Panc1 (cell line): ENCODE measurements at regions not wholly inside any gene's neighbourhood (a gene's known extent, or its start where the extent isn't known, plus 50 kb on each side); places are given as distances from the start of the nearest gene placed in this dataset.

Experiments used
- ATAC-seq: fragments of 200-7000 bp; cut with Tn5 transposase; 2 replicates; pipeline ENCODE4 v1.9.1; 2020; ENCODE audit warnings: mild to moderate bottlenecking, moderate library complexity
- BruUV-seq: library from RNA; stranded (reverse); fragments of 400-500 nt; replicated peaks from 2 replicates; lab custom pipeline; 2021; lab: Mats Ljungman, UMichigan
- CTCF ChIA-PET: fragments of 300-600 bp; sonication (Branson Sonifier 250); formaldehyde crosslinking; loops from one replicate; lab custom pipeline; 2022; ENCODE audit warnings: antibody characterized with exemption; lab: Charles Lee
- POLR2A ChIA-PET: fragments of 300-600 bp; sonication (Branson Sonifier 250); formaldehyde crosslinking; loops from one replicate; lab custom pipeline; 2022; ENCODE audit warnings: antibody characterized with exemption; lab: Charles Lee
- DNase-seq: peaks from one replicate; pipeline ENCODE4 v3.0.0-alpha.2; 2010; ENCODE audit warnings: low read depth, low spot score
- H3K27ac ChIP-seq: 2 replicates; pipeline ENCODE4 v1.5.1; 2011; ENCODE audit warnings: mild to moderate bottlenecking, low read length, inconsistent platforms
- H3K27me3 ChIP-seq: fragments of 200-500 bp; sonication (Bioruptor generic); 2 replicates; pipeline ENCODE4 v1.6.0; 2014; ENCODE audit warnings: low read length, inconsistent platforms; ENCODE audit not compliant: control insufficient read depth, insufficient read depth
- H3K36me3 ChIP-seq: fragments of 200-500 bp; sonication (Bioruptor generic); 2 replicates; pipeline ENCODE4 v1.5.1; 2014; ENCODE audit warnings: inconsistent platforms, mild to moderate bottlenecking, low read length, moderate library complexity; ENCODE audit not compliant: control insufficient read depth, insufficient read depth
- H3K4me1 ChIP-seq: 2 replicates; pipeline ENCODE4 v1.5.1; 2011; ENCODE audit warnings: inconsistent platforms, mild to moderate bottlenecking, low read length, moderate library complexity; ENCODE audit not compliant: control insufficient read depth, insufficient read depth
- H3K4me3 ChIP-seq, 2 experiments: 2 replicates each; pipeline ENCODE4 v1.5.1; 2011 to 2012; ENCODE audit warnings: low read depth in 2 of 2, low read length in 2 of 2, mild to moderate bottlenecking in 2 of 2, inconsistent platforms in 1 of 2, moderate library complexity in 1 of 2
- H3K9me3 ChIP-seq: fragments of 200-500 bp; sonication (Bioruptor generic); 2 replicates; pipeline ENCODE4 v1.5.1; 2014; ENCODE audit warnings: low read depth, mild to moderate bottlenecking, inconsistent platforms, low read length, moderate library complexity; ENCODE audit not compliant: control insufficient read depth, insufficient read depth
- POLR2AphosphoS5 ChIP-seq: IDR thresholded peaks from 2 replicates; pipeline ENCODE4 v1.6.1; 2012; ENCODE audit warnings: mild to moderate bottlenecking, low read depth, low read length, moderate library complexity
- SIN3A ChIP-seq: IDR thresholded peaks from 2 replicates; pipeline ENCODE4 v1.6.1; 2012; ENCODE audit warnings: low read depth, mild to moderate bottlenecking, low read length, moderate library complexity, borderline replicate concordance; ENCODE audit not compliant: insufficient read depth
- TCF7L2 ChIP-seq: IDR thresholded peaks from 2 replicates; pipeline ENCODE4 v1.6.1; 2011; ENCODE audit warnings: mild to moderate bottlenecking, low read depth, low read length, inconsistent platforms
- in situ Hi-C: cut with HindIII; loops from 2 replicates; pipeline ENCODE4 v1.10.0; 2016; ENCODE audit warnings: low sequenced_read_pairs, low pct_unique_long_range_greater_than_20kb
- intact Hi-C: fragments of 100-400 bp; cut with micrococcal nuclease; formaldehyde crosslinking; loops from one replicate; pipeline ENCODE4 v1.10.0; 2022; ENCODE audit not compliant: unreplicated experiment
- TF ChIP-seq, protein P1 (sequence below), 2 experiments: IDR thresholded peaks; 2 replicates each; pipeline ENCODE4 v1.6.1; 2011 to 2012; ENCODE audit warnings: low read depth in 2 of 2, control low read depth in 1 of 2, low read length in 1 of 2, mild to moderate bottlenecking in 1 of 2, moderate library complexity in 1 of 2; ENCODE audit not compliant: insufficient read depth in 1 of 2
- TF ChIP-seq, protein P2 (sequence below): fragments of 450-650 bp; IDR thresholded peaks from 2 replicates; pipeline ENCODE4 v1.5.1; 2017; ENCODE audit warnings: mild to moderate bottlenecking

DNA sequence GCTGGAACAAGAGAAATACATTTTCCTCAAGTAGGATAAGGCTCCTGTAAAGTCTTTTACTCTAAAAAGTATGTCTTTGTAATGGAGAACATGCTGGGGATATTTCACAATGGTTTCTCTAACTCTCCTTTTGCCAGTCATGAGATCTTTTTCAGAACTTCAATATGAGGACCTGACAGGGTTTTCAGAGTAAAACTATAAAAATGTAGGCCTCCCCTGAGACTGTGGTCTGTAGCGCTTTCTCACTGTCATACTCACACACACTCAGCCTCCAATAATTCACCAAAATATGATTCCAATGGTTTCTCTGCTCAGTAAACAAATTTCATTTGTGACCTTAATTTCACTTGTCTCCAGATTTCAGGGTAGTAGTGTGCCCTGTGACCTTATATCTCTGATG, 440.1 kb upstream of the PTBP2 start:
- no peaks in the 10 kb centered on the region for H3K9me3 ChIP-seq
- intact Hi-C loops (no loop called here), in situ Hi-C loops (no loop called here)
- TF ChIP-seq, protein P1, sequence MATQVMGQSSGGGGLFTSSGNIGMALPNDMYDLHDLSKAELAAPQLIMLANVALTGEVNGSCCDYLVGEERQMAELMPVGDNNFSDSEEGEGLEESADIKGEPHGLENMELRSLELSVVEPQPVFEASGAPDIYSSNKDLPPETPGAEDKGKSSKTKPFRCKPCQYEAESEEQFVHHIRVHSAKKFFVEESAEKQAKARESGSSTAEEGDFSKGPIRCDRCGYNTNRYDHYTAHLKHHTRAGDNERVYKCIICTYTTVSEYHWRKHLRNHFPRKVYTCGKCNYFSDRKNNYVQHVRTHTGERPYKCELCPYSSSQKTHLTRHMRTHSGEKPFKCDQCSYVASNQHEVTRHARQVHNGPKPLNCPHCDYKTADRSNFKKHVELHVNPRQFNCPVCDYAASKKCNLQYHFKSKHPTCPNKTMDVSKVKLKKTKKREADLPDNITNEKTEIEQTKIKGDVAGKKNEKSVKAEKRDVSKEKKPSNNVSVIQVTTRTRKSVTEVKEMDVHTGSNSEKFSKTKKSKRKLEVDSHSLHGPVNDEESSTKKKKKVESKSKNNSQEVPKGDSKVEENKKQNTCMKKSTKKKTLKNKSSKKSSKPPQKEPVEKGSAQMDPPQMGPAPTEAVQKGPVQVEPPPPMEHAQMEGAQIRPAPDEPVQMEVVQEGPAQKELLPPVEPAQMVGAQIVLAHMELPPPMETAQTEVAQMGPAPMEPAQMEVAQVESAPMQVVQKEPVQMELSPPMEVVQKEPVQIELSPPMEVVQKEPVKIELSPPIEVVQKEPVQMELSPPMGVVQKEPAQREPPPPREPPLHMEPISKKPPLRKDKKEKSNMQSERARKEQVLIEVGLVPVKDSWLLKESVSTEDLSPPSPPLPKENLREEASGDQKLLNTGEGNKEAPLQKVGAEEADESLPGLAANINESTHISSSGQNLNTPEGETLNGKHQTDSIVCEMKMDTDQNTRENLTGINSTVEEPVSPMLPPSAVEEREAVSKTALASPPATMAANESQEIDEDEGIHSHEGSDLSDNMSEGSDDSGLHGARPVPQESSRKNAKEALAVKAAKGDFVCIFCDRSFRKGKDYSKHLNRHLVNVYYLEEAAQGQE (IDR thresholded peaks at IDR 0.05; ENCODE audit: insufficient read depth in 1 of 2, low read depth in 2 of 2, low read length in 1 of 2) = no peak
- TF ChIP-seq TCF7L2 = no peak
- no peak for TF ChIP-seq POLR2AphosphoS5
- TF ChIP-seq, protein P2, sequence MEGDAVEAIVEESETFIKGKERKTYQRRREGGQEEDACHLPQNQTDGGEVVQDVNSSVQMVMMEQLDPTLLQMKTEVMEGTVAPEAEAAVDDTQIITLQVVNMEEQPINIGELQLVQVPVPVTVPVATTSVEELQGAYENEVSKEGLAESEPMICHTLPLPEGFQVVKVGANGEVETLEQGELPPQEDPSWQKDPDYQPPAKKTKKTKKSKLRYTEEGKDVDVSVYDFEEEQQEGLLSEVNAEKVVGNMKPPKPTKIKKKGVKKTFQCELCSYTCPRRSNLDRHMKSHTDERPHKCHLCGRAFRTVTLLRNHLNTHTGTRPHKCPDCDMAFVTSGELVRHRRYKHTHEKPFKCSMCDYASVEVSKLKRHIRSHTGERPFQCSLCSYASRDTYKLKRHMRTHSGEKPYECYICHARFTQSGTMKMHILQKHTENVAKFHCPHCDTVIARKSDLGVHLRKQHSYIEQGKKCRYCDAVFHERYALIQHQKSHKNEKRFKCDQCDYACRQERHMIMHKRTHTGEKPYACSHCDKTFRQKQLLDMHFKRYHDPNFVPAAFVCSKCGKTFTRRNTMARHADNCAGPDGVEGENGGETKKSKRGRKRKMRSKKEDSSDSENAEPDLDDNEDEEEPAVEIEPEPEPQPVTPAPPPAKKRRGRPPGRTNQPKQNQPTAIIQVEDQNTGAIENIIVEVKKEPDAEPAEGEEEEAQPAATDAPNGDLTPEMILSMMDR = no peak
- TF ChIP-seq SIN3A = no peak
- no peaks in the 10 kb centered on the region for H3K4me1 ChIP-seq
- DNase-seq = no peak
- POLR2A ChIA-PET = no interaction called here
- no TSS peak for BruUV-seq
- H3K4me3 ChIP-seq = no peak overlapping the region
- no peak for ATAC-seq
- CTCF ChIA-PET = no interaction called here
- H3K27me3 ChIP-seq = no peaks in the 10 kb centered on the region
- no peaks in the 10 kb centered on the region for H3K36me3 ChIP-seq
- no peak overlapping the region for H3K27ac ChIP-seq

DNA sequence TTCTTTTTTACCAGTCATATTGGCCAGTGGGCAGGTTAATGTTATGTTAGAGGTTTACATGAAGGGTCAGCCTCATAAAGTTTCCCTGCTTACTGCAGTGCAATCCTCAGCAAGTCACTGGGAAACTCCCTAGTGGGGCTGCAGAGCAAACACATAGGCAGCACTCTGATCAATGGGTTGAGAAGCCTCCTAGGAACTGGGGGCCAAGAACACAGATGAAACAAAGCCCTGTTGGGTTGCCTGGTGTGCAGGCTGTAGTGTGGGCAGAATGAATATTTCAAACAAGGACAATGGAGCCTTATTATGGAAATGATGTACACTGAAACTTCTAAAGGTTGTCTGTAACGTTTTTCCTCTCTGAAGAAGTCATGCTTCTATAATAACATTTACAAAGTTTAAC, 431.6 kb upstream of the PTBP2 start:
- BruUV-seq = no TSS peak
- TF ChIP-seq, protein P2 = no peak
- TF ChIP-seq TCF7L2 (no peak), SIN3A (no peak), POLR2AphosphoS5 (no peak)
- TF ChIP-seq, protein P1 (IDR thresholded peaks at IDR 0.05; ENCODE audit: insufficient read depth in 1 of 2, low read depth in 2 of 2, low read length in 1 of 2) = no peak
- Histone ChIP-seq H3K36me3 (no peaks in the 10 kb centered on the region), H3K4me3 (no peak overlapping the region), H3K9me3 (no peaks in the 10 kb centered on the region), H3K4me1 (no peaks in the 10 kb centered on the region), H3K27ac (no peak overlapping the region), H3K27me3 (no peaks in the 10 kb centered on the region)
- in situ Hi-C loops = no loop called here
- ATAC-seq (no peak), DNase-seq (no peak)
- ChIA-PET POLR2A (no interaction called here), CTCF (no interaction called here)
- intact Hi-C loops = no loop called here
